Heart left ventricle (tissue), 16 donors: ENCODE measurements at regions not wholly inside any gene's neighbourhood (a gene's known extent, or its start where the extent isn't known, plus 50 kb on each side); places are given as distances from the start of the nearest gene placed in this dataset.

Experiments used
- ATAC-seq, 4 donors: fragments of 200-7000 bp; cut with Tn5 transposase; one replicate each; pipeline ENCODE4 v1.9.1; 2020 to 2022; ENCODE audit warnings: moderate library complexity in 4 of 4, mild to moderate bottlenecking in 3 of 4, moderate number of reproducible peaks in 1 of 4
- DNase-seq, 5 donors: peaks; one replicate each; pipeline ENCODE4 v3.0.0-alpha.2; 2020
- H3K27ac ChIP-seq, 12 donors: fragments of 200-600 bp; sonication (generic) in 4 of 12; one replicate each; pipeline versions ENCODE4 v1.5.0 to v1.8.0; 2016 to 2022; ENCODE audit warnings: mild to moderate bottlenecking in 2 of 12
- H3K27me3 ChIP-seq, 9 donors: fragments of 200-600 bp; sonication (generic) in 2 of 9; one replicate each; pipeline versions ENCODE4 v1.5.1 to v1.8.0; 2016 to 2022; ENCODE audit warnings: mild to moderate bottlenecking in 3 of 9
- H3K36me3 ChIP-seq, 9 donors: fragments of 200-600 bp; sonication (generic) in 2 of 9; one replicate each; pipeline versions ENCODE4 v1.5.0 to v1.8.0; 2018 to 2022; ENCODE audit warnings: mild to moderate bottlenecking in 2 of 9
- H3K4me1 ChIP-seq, 12 donors: fragments of 200-600 bp; sonication (generic) in 4 of 12; one replicate each; pipeline versions ENCODE4 v1.5.0 to v1.8.0; 2016 to 2022; ENCODE audit warnings: mild to moderate bottlenecking in 3 of 12
- H3K4me3 ChIP-seq, 12 donors: fragments of 200-600 bp; sonication (generic) in 4 of 12; one replicate each; pipeline versions ENCODE4 v1.5.0 to v1.8.0; 2017 to 2022; ENCODE audit warnings: mild to moderate bottlenecking in 9 of 12, moderate library complexity in 4 of 12
- H3K9me3 ChIP-seq, 12 donors: fragments of 200-600 bp; sonication (generic) in 4 of 12; one replicate each; pipeline versions ENCODE4 v1.5.0 to v1.8.0; 2016 to 2022; ENCODE audit warnings: mild to moderate bottlenecking in 1 of 12
- POLR2A ChIP-seq, 2 donors: fragments of 450-650 bp; IDR thresholded peaks; one replicate each; pipeline ENCODE4 v1.6.1; 2017; ENCODE audit warnings: antibody characterized with exemption in 2 of 2, mild to moderate bottlenecking in 2 of 2, moderate library complexity in 2 of 2
- WGBS, 4 donors: extraction: QIAGEN DNeasy Blood & Tissue Kit in 2 of 4; methylation state at CpG; one replicate each; pipeline versions ENCODE4 v1.1.5 to v1.1.7; 2013 to 2018; 5-methylcytosine and 5-hydroxymethylcytosine counted together
- intact Hi-C, 10 donors: fragments of 100-400 bp; cut with DNase I; formaldehyde crosslinking; loops; one replicate each; pipeline versions ENCODE4 v1.11.1 to v1.14.2; 2022
- TF ChIP-seq, protein P1 (sequence below), 12 donors: fragments of 200-600 bp; sonication (generic) in 4 of 12; IDR thresholded peaks; one replicate each; pipeline versions ENCODE4 v1.5.0 to v1.8.0; 2018 to 2022; ENCODE audit warnings: antibody characterized with exemption in 12 of 12, mild to moderate bottlenecking in 5 of 12
- donor health status: ischemic (EF 13 %, LVEDD 7.1; RV severe dilation, severe dysfunction).
- donor health status: healthy with polysubstance abuse.
- donor health status: DM: no; HTN: yes; CAD: no.
- donor health status: DM: no; HTN: no; CAD: no.
- donor health status: ischemic (EF 25% LVEDD 6.9; RV normal size, moderate dysfunction).
- donor health status: ischemic (EF 25% LVEDD 5.7; RV mildly dilated, moderate dysfunction).
- donor health status: healthy.
- donor health status: DM: yes; HTN: yes; CAD: no.
- donor health status: ischemic (EF 35%, LVEDD 5.7; RV mildly dilated, moderate dysfunction).
- donor health status: nonischemic (EF 11% LVEDD 7.7; RV severe dilation, severe dysfunction).
- donor health status: DM: yes; HTN: yes; CAD: no.
- donor health status: PGD.
- donor health status: ischemic (EF 29% LVEDD 5.4; RV normal size, mild dysfunction).
- donor health status: nonischemic (EF 23%, LVEDD 6.1; RV moderate dilation, normal function).

DNA sequence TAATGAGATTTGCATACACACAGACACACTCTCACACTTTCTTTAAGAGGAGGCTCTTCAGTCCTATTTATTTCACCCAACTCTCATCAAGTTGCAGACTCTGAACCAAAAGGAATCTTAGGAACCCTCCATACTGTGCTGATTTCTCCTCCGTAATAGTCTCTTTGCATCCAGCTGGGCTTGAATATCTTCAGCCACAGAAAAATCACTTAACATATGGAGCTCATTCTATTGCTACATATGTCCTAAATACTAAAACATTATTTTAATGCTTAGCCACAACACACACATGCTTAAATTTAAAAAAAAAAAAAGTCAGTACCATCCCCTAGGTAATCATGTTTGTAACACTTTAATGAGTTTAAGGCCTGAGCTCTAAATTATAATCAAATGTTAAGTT lies 287.5 kb upstream of the CNTN6 start:
- TF ChIP-seq, protein P1, sequence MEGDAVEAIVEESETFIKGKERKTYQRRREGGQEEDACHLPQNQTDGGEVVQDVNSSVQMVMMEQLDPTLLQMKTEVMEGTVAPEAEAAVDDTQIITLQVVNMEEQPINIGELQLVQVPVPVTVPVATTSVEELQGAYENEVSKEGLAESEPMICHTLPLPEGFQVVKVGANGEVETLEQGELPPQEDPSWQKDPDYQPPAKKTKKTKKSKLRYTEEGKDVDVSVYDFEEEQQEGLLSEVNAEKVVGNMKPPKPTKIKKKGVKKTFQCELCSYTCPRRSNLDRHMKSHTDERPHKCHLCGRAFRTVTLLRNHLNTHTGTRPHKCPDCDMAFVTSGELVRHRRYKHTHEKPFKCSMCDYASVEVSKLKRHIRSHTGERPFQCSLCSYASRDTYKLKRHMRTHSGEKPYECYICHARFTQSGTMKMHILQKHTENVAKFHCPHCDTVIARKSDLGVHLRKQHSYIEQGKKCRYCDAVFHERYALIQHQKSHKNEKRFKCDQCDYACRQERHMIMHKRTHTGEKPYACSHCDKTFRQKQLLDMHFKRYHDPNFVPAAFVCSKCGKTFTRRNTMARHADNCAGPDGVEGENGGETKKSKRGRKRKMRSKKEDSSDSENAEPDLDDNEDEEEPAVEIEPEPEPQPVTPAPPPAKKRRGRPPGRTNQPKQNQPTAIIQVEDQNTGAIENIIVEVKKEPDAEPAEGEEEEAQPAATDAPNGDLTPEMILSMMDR (IDR thresholded peaks at IDR 0.05) = no peak
- TF ChIP-seq POLR2A (IDR thresholded peaks at IDR 0.05) = no peak
- intact Hi-C loops = no loop called here
- ATAC-seq = no peak

DNA sequence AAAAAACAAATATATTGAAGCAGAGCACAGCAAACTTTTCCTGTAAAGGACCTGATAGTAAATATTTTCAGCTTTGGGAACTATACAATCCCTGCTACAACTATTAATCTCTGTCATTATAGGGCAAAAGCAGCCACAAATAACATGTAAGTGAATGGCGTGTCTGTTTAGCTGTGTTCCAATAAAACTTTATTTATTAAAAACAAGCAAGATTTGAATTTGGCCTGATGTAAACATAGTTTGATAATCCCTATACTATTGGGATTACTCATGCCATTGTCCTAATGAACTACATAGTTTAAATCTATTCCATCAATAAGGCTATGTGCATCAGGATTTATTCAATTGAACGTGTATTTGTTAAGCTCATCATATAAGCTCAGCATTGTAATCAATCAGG lies 286.8 kb upstream of the CNTN6 start:
- Histone ChIP-seq H3K4me3 (no peak overlapping the region), H3K27ac (no peak overlapping the region), H3K9me3 (peaks cover 0 to 4% (median 0%) of the 10 kb centered on the region in 12 donors), H3K27me3 (no peaks in the 10 kb centered on the region), H3K4me1 (no peaks in the 10 kb centered on the region), H3K36me3 (no peaks in the 10 kb centered on the region)
- ATAC-seq = no peak
- 87 to 91% (median 88%) methylated on average over 2 of the region's 2 CpGs for WGBS, 4 donors
- TF ChIP-seq POLR2A (IDR thresholded peaks at IDR 0.05) = no peak
- TF ChIP-seq, protein P1 (IDR thresholded peaks at IDR 0.05) = no peak
- intact Hi-C loops = no loop called here
- no peak for DNase-seq

More for the DNA sequence above, 287.5 kb upstream of the CNTN6 start:
- H3K27ac ChIP-seq = no peak overlapping the region
- no peaks in the 10 kb centered on the region for H3K27me3 ChIP-seq
- no peaks in the 10 kb centered on the region for H3K4me1 ChIP-seq
- 50 to 78% (median 68%) methylated on average over 1 of the region's 1 CpG for WGBS, 4 donors
- no peak overlapping the region for H3K4me3 ChIP-seq
- H3K9me3 ChIP-seq = peaks cover 0 to 4% (median 0%) of the 10 kb centered on the region in 12 donors
- H3K36me3 ChIP-seq = no peaks in the 10 kb centered on the region
- DNase-seq = no peak

DNA sequence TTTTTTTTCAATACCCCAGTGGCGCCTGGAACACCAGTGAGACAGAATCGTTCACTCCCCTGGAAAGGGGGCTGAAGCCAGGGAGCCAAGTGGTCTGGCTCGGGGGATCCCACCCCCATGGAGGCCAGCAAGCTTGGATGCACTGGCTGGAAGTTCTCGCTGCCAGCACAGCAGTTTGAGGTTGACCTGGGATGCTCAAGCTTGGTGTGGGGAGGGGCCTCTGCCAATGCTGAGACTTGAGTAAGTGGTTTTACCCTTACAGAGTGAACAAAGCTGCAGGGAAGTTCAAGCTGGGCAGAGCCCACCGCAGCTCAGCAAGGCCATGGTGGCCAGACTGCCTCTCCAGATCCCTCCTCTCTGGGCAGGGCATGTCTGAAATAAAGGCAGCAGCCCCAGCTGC lies 276.2 kb upstream of the CNTN6 start:
- ATAC-seq (no peak), DNase-seq (no peak)
- Histone ChIP-seq H3K4me1 (no peaks in the 10 kb centered on the region), H3K27ac (no peak overlapping the region), H3K27me3 (no peaks in the 10 kb centered on the region), H3K4me3 (no peak overlapping the region), H3K9me3 (peaks cover 0 to 31% (median 0%) of the 10 kb centered on the region in 12 donors), H3K36me3 (no peaks in the 10 kb centered on the region)
- intact Hi-C loops = no loop called here
- TF ChIP-seq, protein P1 (IDR thresholded peaks at IDR 0.05) = no peak
- TF ChIP-seq POLR2A (IDR thresholded peaks at IDR 0.05) = no peak
- 57 to 71% (median 63%) methylated on average over 3 to 5 of the region's 5 CpGs for WGBS, 4 donors

DNA sequence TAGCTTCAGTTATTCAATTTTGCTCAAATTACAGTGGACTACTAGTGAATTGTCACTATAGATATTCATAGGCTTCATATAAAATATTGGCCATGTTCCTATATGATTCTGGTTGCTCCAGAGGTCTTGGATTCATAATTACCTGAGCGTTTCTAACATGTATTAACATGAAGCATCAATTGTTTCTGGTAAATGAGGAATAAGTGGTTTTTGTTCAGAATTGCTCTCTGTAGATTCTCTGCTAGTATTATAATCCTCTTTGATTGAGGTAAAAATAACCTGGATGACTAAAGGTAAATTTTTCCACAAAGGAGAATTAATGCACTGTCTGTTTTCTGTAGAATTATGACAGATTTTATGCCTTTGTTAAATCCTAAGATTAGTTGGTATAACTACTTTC lies 258.1 kb upstream of the CNTN6 start:
- WGBS, 4 donors = 67 to 96% (median 75%) methylated on average over 1 of the region's 1 CpG

More for the DNA sequence above, 258.1 kb upstream of the CNTN6 start:
- H3K4me1 ChIP-seq = no peaks in the 10 kb centered on the region
- no peaks in the 10 kb centered on the region for H3K36me3 ChIP-seq
- ATAC-seq = no peak
- TF ChIP-seq POLR2A (IDR thresholded peaks at IDR 0.05) = no peak
- TF ChIP-seq, protein P1 (IDR thresholded peaks at IDR 0.05) = no peak
- H3K9me3 ChIP-seq = peaks cover 0 to 18% (median 0%) of the 10 kb centered on the region in 12 donors
- H3K4me3 ChIP-seq = no peak overlapping the region
- no peak overlapping the region for H3K27ac ChIP-seq
- H3K27me3 ChIP-seq = no peaks in the 10 kb centered on the region
- no peak for DNase-seq
- intact Hi-C loops = no loop called here
